Brain microvascular endothelial cell (primary cell): ENCODE measurements at regions not wholly inside any gene's neighbourhood (a gene's known extent, or its start where the extent isn't known, plus 50 kb on each side); places are given as distances from the start of the nearest gene placed in this dataset.

ENCODE experiments used
- DNase-seq: peaks from one replicate; pipeline ENCODE4 v3.0.0-alpha.2; 2020
- H3K27ac ChIP-seq: fragments of 250-450 bp; sonication (Bioruptor Pico); 2 replicates; pipeline ENCODE4 v1.5.1; 2020; ENCODE audit warnings: mild to moderate bottlenecking, moderate library complexity
- H3K27me3 ChIP-seq: fragments of 250-450 bp; sonication (Bioruptor Pico); replicated peaks from 2 replicates; pipeline ENCODE4 v1.5.1; 2020; ENCODE audit warnings: mild to moderate bottlenecking
- H3K36me3 ChIP-seq: fragments of 250-450 bp; sonication (Bioruptor Pico); replicated peaks from 2 replicates; pipeline ENCODE4 v1.5.1; 2020; ENCODE audit warnings: mild to moderate bottlenecking
- H3K4me3 ChIP-seq: 2 replicates; pipeline ENCODE4 v1.5.1; 2011; ENCODE audit warnings: low read depth, mild to moderate bottlenecking, control low read depth, low read length, moderate library complexity
- in situ Hi-C: cut with HindIII; loops from 2 replicates; pipeline ENCODE4 v1.10.0; 2017; ENCODE audit warnings: low sequenced_read_pairs, low pct_ligation_motif_present
- TF ChIP-seq, protein P1 (sequence below): IDR thresholded peaks from 2 replicates; pipeline ENCODE4 v1.5.1; 2011; ENCODE audit warnings: low read depth, mild to moderate bottlenecking, moderate library complexity, low read length, control low read depth, inconsistent platforms; ENCODE audit errors: missing control alignments

DNA sequence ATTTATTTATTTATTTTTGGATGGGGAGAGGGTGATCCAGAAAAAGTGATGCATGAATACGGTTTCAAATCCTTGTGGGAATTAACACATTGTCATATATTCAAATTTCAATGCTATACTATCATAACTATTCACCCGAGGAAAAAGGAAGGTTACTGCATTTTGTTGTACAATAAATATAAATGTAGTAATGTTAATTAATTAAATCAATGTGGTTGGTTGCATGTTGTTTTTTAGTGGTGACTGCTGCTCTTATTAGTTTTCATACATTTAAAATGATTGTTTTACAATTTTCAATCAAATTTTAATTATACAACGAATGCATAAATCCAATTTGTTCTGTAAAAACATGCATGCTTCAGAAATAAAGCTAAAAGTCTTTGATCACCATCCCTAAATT lies 180.5 kb downstream of the ZFP64 start:
- DNase-seq = no peak
- H3K36me3 ChIP-seq = no peaks in the 10 kb centered on the region
- TF ChIP-seq, protein P1, sequence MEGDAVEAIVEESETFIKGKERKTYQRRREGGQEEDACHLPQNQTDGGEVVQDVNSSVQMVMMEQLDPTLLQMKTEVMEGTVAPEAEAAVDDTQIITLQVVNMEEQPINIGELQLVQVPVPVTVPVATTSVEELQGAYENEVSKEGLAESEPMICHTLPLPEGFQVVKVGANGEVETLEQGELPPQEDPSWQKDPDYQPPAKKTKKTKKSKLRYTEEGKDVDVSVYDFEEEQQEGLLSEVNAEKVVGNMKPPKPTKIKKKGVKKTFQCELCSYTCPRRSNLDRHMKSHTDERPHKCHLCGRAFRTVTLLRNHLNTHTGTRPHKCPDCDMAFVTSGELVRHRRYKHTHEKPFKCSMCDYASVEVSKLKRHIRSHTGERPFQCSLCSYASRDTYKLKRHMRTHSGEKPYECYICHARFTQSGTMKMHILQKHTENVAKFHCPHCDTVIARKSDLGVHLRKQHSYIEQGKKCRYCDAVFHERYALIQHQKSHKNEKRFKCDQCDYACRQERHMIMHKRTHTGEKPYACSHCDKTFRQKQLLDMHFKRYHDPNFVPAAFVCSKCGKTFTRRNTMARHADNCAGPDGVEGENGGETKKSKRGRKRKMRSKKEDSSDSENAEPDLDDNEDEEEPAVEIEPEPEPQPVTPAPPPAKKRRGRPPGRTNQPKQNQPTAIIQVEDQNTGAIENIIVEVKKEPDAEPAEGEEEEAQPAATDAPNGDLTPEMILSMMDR = no peak
- H3K27ac ChIP-seq = no peak overlapping the region
- in situ Hi-C loops = no loop called here
- no peak overlapping the region for H3K4me3 ChIP-seq
- H3K27me3 ChIP-seq = no peaks in the 10 kb centered on the region

DNA sequence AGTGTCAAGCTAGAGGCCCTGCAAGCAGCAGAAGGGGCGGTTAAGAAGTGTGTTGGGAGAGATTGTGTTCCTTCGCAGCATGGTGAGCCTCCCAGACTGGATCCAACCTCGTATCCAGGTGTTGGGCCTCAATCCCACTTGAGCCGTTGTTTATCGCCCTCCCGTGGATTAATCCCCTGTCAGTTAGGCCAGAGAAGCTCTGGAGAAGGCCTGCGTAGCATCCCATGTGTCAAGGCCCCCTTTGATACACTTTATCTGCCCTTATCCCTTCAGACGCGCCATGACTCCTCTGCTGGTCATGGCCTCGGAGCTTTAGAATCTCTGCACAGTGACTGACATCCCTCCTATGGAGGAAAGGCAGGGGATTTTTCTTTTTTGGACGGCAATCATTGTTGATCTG lies 181.0 kb downstream of the ZFP64 start:
- Histone ChIP-seq H3K4me3 (no peak overlapping the region), H3K27me3 (no peaks in the 10 kb centered on the region), H3K27ac (no peak overlapping the region), H3K36me3 (no peaks in the 10 kb centered on the region)
- in situ Hi-C loops = no loop called here
- no peak for DNase-seq
- TF ChIP-seq, protein P1 = no peak

DNA sequence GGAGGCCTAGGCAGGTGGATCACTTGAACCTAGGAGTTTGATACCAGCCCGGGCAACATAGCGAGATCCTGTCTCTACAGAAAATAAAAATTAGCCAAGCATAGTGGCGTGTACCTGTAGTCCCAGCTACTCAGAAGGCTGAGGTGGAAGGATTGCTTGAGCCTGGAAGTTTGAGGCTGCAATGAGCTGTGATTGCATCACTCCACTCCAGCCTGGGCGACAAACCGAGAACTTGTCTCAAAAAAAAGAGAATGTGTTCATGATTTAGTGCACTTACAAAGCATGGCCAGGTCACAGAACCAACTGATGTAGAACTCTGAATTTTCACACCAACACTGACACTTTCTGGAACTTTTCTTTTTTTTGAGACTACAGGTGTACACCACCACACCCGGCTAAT lies 182.7 kb downstream of the ZFP64 start:
- no peak overlapping the region for H3K27ac ChIP-seq
- no peaks in the 10 kb centered on the region for H3K27me3 ChIP-seq
- in situ Hi-C loops = no loop called here
- no peak overlapping the region for H3K4me3 ChIP-seq
- no peak for DNase-seq
- H3K36me3 ChIP-seq = no peaks in the 10 kb centered on the region
- TF ChIP-seq, protein P1 = no peak

DNA sequence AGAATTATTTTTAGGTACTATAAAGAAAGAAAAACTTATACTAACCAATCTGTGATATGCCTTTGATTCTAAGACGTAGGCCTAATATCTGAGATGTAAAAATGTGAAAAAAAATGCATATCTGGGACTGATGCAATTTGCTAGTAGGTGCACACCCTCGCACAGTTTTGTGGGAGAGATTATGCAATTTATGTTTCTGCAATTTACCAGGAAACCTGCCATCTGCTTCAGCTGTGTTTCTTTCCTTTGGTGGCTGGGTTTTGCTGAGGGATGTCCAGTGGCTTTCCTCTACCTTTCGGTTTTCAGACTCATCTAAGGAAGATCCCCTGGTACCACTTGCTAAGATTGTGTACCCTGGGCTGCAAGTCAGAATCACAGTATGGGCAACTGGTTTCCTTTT lies 186.9 kb downstream of the ZFP64 start:
- no peak overlapping the region for H3K27ac ChIP-seq
- H3K4me3 ChIP-seq = no peak overlapping the region
- TF ChIP-seq, protein P1 = no peak
- in situ Hi-C loops = no loop called here
- no peaks in the 10 kb centered on the region for H3K27me3 ChIP-seq
- H3K36me3 ChIP-seq = no peaks in the 10 kb centered on the region
- DNase-seq = no peak

DNA sequence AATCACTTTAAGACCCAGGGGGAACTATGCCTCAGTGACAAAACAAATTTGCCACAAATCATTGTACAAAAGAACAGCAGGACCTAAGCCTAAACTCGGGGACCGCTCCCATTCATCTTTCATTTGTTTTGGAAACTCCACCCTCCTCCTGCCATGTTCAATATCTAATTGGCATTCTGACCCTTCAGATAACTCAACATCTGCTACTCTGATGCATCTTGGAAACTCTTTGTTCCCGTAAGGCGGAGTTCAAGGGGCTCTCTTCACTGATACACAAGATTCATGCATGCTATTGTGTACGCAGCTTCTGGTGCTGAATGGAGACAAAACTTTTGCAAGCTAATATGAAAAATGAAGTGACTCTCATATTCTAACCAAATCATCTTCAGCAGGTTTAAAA lies 187.6 kb downstream of the ZFP64 start:
- no peaks in the 10 kb centered on the region for H3K36me3 ChIP-seq
- no peaks in the 10 kb centered on the region for H3K27me3 ChIP-seq
- no peak overlapping the region for H3K4me3 ChIP-seq
- DNase-seq = no peak
- H3K27ac ChIP-seq = no peak overlapping the region
- in situ Hi-C loops = no loop called here
- TF ChIP-seq, protein P1 = no peak

DNA sequence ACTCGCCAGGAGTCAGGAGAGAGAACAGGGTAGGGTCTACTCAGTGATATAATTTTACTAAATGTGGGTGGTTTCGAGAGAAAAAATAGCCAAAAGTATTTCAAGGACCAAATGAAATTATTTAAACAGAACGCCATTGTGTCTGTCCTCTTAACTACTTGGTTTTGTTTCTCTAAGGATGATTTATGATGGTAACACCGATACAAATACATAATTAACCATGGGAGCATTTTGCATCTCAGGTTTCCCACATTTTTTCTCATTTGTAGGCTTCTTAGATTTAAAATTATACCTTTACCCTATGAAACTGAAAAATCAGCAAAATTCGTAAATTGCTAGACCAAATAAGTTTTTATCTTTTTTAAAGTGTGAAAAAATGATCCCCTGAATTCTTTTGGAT lies 188.2 kb downstream of the ZFP64 start:
- in situ Hi-C loops = no loop called here
- H3K27ac ChIP-seq = no peak overlapping the region
- no peaks in the 10 kb centered on the region for H3K36me3 ChIP-seq
- DNase-seq = no peak
- no peaks in the 10 kb centered on the region for H3K27me3 ChIP-seq
- H3K4me3 ChIP-seq = no peak overlapping the region
- TF ChIP-seq, protein P1 = no peak
